Activated CD4-positive, alpha-beta T cell treated with anti-CD3 and anti-CD28 coated beads, Interleukin-2, amount 50 U/mL, for 1 hour (primary cell): ENCODE measurements at regions not wholly inside any gene's neighbourhood (a gene's known extent, or its start where the extent isn't known, plus 50 kb on each side); places are given as distances from the start of the nearest gene placed in this dataset.
A peak's percentile ranks its signal among the peaks of the same experiment; 100 is the strongest.
"Not testable (repeated sequence)": the region's sequence is repeated elsewhere in the genome, so short reads cannot be mapped to it uniquely, and the experiment has no call there.

ENCODE experiments used
- DNase-seq: peaks from one replicate; pipeline ENCODE4 v3.0.0-alpha.2; 2020

GRCh38 chr16:58824201-58824600 lies 90.1 kb upstream of the GOT2 start:
- no peak for DNase-seq

DNA sequence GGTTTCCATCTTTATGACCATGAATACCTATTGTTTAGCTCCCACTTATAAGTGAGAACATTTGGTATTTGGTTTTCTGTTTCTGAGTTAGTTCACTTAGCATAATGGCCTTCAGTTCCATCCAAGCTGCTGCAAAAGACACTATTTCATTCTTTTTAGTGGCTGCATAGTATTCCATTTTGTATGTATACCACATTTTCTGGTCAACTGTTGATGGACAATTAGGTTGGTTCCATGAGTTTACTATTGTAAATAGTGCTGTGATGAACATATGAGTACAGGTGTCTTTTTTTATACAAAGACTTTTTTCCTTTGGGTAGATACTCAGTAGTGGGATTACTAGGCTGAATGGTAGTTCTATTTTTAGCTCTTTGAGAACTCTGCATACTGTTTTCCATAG lies 87.8 kb upstream of the GOT2 start:
- no peak for DNase-seq

GRCh38 chr16:58820411-58820810 lies 86.3 kb upstream of the GOT2 start:
- DNase-seq = no peak

GRCh38 chr16:58815181-58815888 lies 81.2 kb upstream of the GOT2 start:
- DNase-seq = no peak

DNA sequence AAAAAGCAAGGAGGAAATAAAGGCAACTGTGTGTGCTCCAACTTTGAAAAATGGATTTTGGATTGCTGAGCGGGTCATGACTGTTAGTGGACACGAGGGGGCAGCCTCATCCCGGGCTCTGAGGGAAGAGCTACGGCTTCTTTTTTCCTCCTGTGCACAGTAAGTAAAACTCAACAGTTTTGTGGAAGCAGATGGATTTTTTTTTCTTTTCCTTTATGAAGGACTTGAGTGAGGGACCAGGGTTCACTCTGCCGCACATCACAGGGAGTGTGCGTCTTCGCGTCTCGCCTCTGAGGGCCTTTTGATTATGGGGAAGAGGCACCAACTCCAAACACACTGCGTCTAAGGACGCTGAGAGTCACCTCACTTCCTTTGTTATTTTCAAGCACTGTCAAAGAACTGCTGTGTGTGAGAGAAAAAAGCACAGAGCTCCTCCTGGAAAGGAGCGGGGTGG lies 80.3 kb upstream of the GOT2 start:
- peak; percentile 18 for DNase-seq

GRCh38 chr16:58809213-58809612 lies 75.1 kb upstream of the GOT2 start:
- no peak for DNase-seq

DNA sequence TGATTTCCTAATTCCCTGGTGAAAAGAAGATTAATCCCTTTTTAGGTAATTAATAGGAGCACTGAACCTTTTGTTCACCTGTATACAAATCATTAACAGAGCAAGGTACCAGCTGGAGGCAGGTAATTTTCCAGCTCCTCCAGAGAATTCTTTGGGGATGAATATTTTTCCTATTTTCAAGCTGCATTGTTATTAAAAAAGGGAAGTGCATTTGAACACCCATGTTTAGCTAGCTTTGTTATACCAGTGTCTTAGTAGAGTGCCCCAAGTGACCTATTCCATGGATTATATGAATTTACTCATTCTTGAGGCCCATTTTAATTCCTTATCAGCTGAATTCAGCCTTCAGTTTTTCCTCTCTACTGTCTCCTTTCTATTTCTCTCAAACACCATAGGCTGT lies 73.2 kb upstream of the GOT2 start:
- DNase-seq = no peak

DNA sequence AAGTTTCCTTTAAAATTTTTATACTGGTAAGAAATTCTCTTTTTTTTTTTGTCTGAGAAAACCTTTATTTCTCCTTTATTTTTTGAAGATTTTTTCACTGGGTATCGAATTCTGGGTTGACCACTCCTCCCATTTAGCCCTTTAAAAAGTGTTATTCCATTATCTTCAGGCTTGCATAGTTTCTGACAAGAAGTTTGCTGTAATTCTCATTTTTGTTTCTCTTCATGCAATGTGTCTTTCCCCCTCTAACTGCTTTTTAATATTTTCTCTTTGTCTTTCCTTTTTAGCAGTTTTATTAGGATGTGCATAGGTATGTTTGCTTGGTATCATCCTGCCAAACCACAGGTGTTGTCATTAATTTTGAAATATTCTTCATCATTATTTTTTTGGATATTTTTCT lies 67.7 kb upstream of the GOT2 start:
- no peak for DNase-seq

DNA sequence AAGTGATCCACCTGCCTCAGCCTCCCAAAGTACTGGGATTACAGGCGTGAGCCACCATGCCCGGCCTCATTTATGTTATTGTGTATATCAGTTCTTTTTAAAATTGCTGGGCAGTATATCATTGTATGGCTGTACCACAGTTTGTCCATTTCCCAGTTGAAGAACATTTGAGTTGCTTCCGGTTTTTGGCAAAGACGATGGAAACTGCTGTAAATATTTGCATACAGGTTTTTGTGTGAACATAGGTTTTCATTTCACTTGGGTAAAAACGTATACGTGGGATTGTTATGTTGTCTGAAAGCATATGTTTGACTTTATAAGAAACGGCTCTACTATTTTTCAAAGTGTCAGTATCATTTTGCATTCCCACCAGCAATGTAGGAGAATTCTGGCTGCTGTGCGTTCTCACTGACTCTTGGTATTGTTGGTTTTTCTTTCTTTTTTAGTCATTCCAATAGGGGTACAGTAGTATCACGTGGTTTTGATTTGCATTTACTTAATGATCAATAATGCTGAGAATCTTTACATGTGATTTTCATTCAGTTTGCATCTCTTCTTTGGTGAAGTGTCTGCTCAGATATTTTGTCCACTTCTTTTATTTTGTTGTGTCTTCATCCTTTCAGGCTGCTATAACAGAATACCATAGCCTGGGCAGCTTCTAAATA lies 63.2 kb upstream of the GOT2 start:
- no peak for DNase-seq

GRCh38 chr16:58793366-58793765 lies 59.2 kb upstream of the GOT2 start:
- DNase-seq = no peak

GRCh38 chr16:58792188-58792587 lies 58.1 kb upstream of the GOT2 start:
- no peak for DNase-seq

- DNase-seq = not testable (repeated sequence)
Observed at GRCh38 chr16:58790816-58791557, 56.9 kb upstream of the GOT2 start.

DNA sequence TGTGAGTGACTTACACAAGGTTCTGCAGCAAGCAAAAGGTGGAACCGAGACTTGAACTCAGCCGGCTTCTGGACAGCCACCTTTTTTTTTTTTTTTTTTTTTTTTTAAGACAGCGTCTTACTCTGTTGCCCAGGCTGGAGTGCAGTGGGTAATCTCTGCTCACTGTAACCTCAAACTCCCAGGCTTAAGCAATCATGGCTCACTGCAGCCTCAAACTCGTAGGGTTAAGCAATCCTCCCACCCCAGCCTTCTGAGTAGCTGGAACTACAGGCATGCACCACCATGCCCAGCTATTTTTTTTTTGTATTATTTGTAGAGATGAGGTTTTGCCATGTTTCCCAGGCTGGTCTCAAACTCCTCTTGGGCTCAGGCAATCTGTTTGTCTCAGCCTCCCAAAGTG lies 55.2 kb upstream of the GOT2 start:
- no peak for DNase-seq
